K562 (cell line): ENCODE measurements at regions not wholly inside any gene's neighbourhood (a gene's known extent, or its start where the extent isn't known, plus 50 kb on each side); places are given as distances from the start of the nearest gene placed in this dataset.

ENCODE experiments used
- ATAC-seq: fragments of 200-7000 bp; cut with Tn5 transposase; 3 replicates; pipeline ENCODE4 v1.9.1; 2020; ENCODE audit warnings: moderate library complexity
- BruUV-seq: library from RNA; stranded (reverse); fragments of 400-500 nt; replicated peaks from 2 replicates; lab custom pipeline; 2021; lab: Mats Ljungman, UMichigan
- CTCF ChIA-PET: fragments of 300-600 bp; formaldehyde crosslinking; extraction: SDS; loops from one replicate; lab custom pipeline; 2021; ENCODE audit warnings: low intra/inter-chr PET ratio; lab: Yijun Ruan, JAX
- POLR2A ChIA-PET: fragments of 300-600, 350-650 bp; sonication (Branson Sonifier 250); formaldehyde crosslinking; extraction: SDS; loops from one replicate; lab custom pipeline; 2021; ENCODE audit warnings: antibody characterized with exemption, inconsistent platforms; lab: Yijun Ruan, JAX
- DNase-seq, 4 experiments: peaks; one replicate each; pipeline versions ENCODE4 v3.0.0 to v3.0.0-alpha.2; 2011 to 2018; ENCODE audit warnings: low spot score in 3 of 4, mixed read lengths in 3 of 4; ENCODE audit errors: extremely low read depth in 1 of 4
- FAIRE-seq: peaks from 2 replicates; lab custom pipeline; 2011; peaks lifted over from hg19 to GRCh38; lab: Jason Lieb, UNC
- H2AFZ ChIP-seq: 2 replicates; pipeline ENCODE4 v1.6.0; 2011; ENCODE audit warnings: low read depth, low read length, control low read depth, inconsistent platforms
- H3K27ac ChIP-seq: fragments of 200-600 bp; 3 replicates; pipeline ENCODE4 v1.8.0; 2011; ENCODE audit warnings: low read depth, mild to moderate bottlenecking, control low read depth, inconsistent platforms, low read length, moderate library complexity, mixed read lengths; ENCODE audit errors: extremely low read depth
- H3K27me3 ChIP-seq, 2 experiments: fragments of 300-600 bp in 1 of 2; 2 replicates in 1 of 2; 3 replicates in 1 of 2; pipeline versions ENCODE4 v1.6.0 to v1.8.0; 2011; ENCODE audit warnings: inconsistent platforms in 2 of 2, low read length in 2 of 2, mild to moderate bottlenecking in 1 of 2, mixed read lengths in 1 of 2, moderate library complexity in 1 of 2; ENCODE audit not compliant: control insufficient read depth in 2 of 2, insufficient read depth in 2 of 2
- H3K36me3 ChIP-seq: fragments of 300-600 bp; 3 replicates; pipeline ENCODE4 v1.8.0; 2011; ENCODE audit warnings: mild to moderate bottlenecking, low read length, inconsistent platforms; ENCODE audit not compliant: control insufficient read depth, insufficient read depth
- H3K4me1 ChIP-seq, 2 experiments: fragments of 200-600 bp in 1 of 2; replicated peaks in 1 of 2; 2 replicates in 1 of 2; 3 replicates in 1 of 2; pipeline versions ENCODE4 v1.5.1 to v1.8.0; 2011; ENCODE audit warnings: inconsistent platforms in 2 of 2, low read length in 2 of 2, mild to moderate bottlenecking in 1 of 2, mixed read lengths in 1 of 2, moderate library complexity in 1 of 2; ENCODE audit not compliant: control insufficient read depth in 2 of 2, insufficient read depth in 2 of 2
- H3K4me2 ChIP-seq: 2 replicates; pipeline ENCODE4 v1.6.1; 2011; ENCODE audit warnings: low read length, control low read depth, inconsistent platforms, mixed read lengths; ENCODE audit not compliant: insufficient read depth
- H3K4me3 ChIP-seq: fragments of 200-600 bp; sonication (generic), shearing (Covaris generic); 2 replicates; pipeline ENCODE4 v1.5.1; 2016; ENCODE audit warnings: control low read depth, inconsistent platforms
- H3K79me2 ChIP-seq: fragments of 200-600 bp; 3 replicates; pipeline ENCODE4 v1.8.0; 2011; ENCODE audit warnings: low read length, inconsistent platforms; ENCODE audit not compliant: control insufficient read depth, insufficient read depth
- H3K9ac ChIP-seq, 2 experiments: 2 replicates each; pipeline versions ENCODE4 v1.6.0 to v1.6.1; 2011; ENCODE audit warnings: low read depth in 2 of 2, low read length in 2 of 2, control low read depth in 1 of 2, inconsistent platforms in 1 of 2, mild to moderate bottlenecking in 1 of 2, mixed read lengths in 1 of 2; ENCODE audit not compliant: insufficient read depth in 1 of 2
- H3K9me1 ChIP-seq: one replicate; pipeline ENCODE4 v1.6.0; 2011; ENCODE audit warnings: inconsistent platforms, mild to moderate bottlenecking, low read length, moderate library complexity; ENCODE audit not compliant: control insufficient read depth, insufficient read depth
- H3K9me3 ChIP-seq: replicated peaks from 2 replicates; pipeline ENCODE4 v1.5.1; 2011; ENCODE audit warnings: low read depth, low read length, inconsistent platforms; ENCODE audit not compliant: control insufficient read depth, insufficient read depth
- H4K20me1 ChIP-seq: replicated peaks from 2 replicates; pipeline ENCODE4 v1.6.1; 2011; ENCODE audit warnings: low read length, inconsistent platforms, mixed read lengths; ENCODE audit not compliant: control insufficient read depth, insufficient read depth
- PBX2 ChIP-seq, 2 experiments: IDR thresholded peaks in 1 of 2; conservative IDR thresholded peaks in 1 of 2; 2 replicates each; pipeline ENCODE4 v1.6.1; 2016; ENCODE audit warnings: low read depth in 2 of 2, mild to moderate bottlenecking in 1 of 2, missing compliant biosample characterization in 1 of 2, missing genetic modification characterization in 1 of 2, moderate library complexity in 1 of 2
- ZNF57 ChIP-seq: fragments of 450-650 bp; formaldehyde crosslinking; IDR thresholded peaks from 2 replicates; pipeline ENCODE4 v1.4.0; 2020; ENCODE audit warnings: mild to moderate bottlenecking, moderate library complexity
- WGBS: fragments of 100-300 bp; shearing (Covaris generic); methylation state at CpG from one replicate; pipeline ENCODE4 v1.1.6; 2016; ENCODE audit warnings: low coverage, mixed read lengths; ENCODE audit not compliant: insufficient coverage; ENCODE audit errors: missing lambda C conversion rate; 5-methylcytosine and 5-hydroxymethylcytosine counted together
- in situ Hi-C: fragments of 300-500 bp; cut with MboI; formaldehyde crosslinking; loops from 4 replicates; pipeline ENCODE4 v1.15.0; 2018; ENCODE audit warnings: inconsistent platforms, mixed read lengths
- intact Hi-C: fragments of 100-400 bp; cut with micrococcal nuclease; formaldehyde crosslinking; loops from 2 replicates; pipeline ENCODE4 v1.14.2; 2022

GRCh38 chr13:51168623-51169022 is 53.6 kb upstream of the FAM124A start:
- no peak for FAIRE-seq
- 0% methylated on average over 1 of the region's 2 CpGs for WGBS
- CTCF ChIA-PET = no interaction called here
- no TSS peak for BruUV-seq
- in situ Hi-C loops (no loop called here), intact Hi-C loops (no loop called here)
- no peak for TF ChIP-seq ZNF57
- no peak for TF ChIP-seq PBX2 (CRISPR knock-in tag; IDR thresholded peaks at IDR 0.05; ENCODE audit: low read depth)
- TF ChIP-seq PBX2 (tag; conservative IDR thresholded peaks at IDR 0.05; ENCODE audit: low read depth) = no peak
- Histone ChIP-seq H3K36me3 (no peaks in the 10 kb centered on the region), H3K27me3 (peaks cover 0 to 4% of the 10 kb centered on the region in 2 experiments; a peak in 1 of 5 replicates), H3K4me1 (no peaks in the 10 kb centered on the region), H4K20me1 (no peaks in the 10 kb centered on the region), H3K9me1 (no peaks in the 10 kb centered on the region), H3K4me2 (no peak overlapping the region), H2AFZ (no peak overlapping the region), H3K79me2 (no peaks in the 10 kb centered on the region), H3K9ac (no peak overlapping the region), H3K4me3 (no peak overlapping the region), H3K27ac (no peak overlapping the region), H3K9me3 (no peaks in the 10 kb centered on the region)
- no peak for DNase-seq
- ATAC-seq = no peak
- POLR2A ChIA-PET = no interaction called here
